Testis (tissue), 2 donors: ENCODE measurements at regions not wholly inside any gene's neighbourhood (a gene's known extent, or its start where the extent isn't known, plus 50 kb on each side); places are given as distances from the start of the nearest gene placed in this dataset.

Experiments
- DNase-seq: peaks from one replicate; pipeline ENCODE4 v3.0.0-alpha.2; 2019
- H3K27ac ChIP-seq, 2 donors: fragments of 200-600 bp; sonication (generic); one replicate each; pipeline ENCODE4 v1.5.1; 2019
- H3K27me3 ChIP-seq: fragments of 200-600 bp; sonication (generic); one replicate; pipeline ENCODE4 v1.5.1; 2019
- H3K36me3 ChIP-seq: fragments of 200-600 bp; sonication (generic); one replicate; pipeline ENCODE4 v1.5.1; 2017; ENCODE audit warnings: low read depth; ENCODE audit errors: missing control alignments
- H3K4me1 ChIP-seq: fragments of 200-600 bp; sonication (generic); one replicate; pipeline ENCODE4 v1.5.1; 2019
- H3K4me3 ChIP-seq, 2 donors: fragments of 200-600 bp; sonication (generic); one replicate each; pipeline ENCODE4 v1.5.1; 2017 to 2019
- H3K9me3 ChIP-seq: fragments of 200-600 bp; sonication (generic); one replicate; pipeline ENCODE4 v1.5.1; 2017
- POLR2A ChIP-seq: fragments of 450-650 bp; IDR thresholded peaks from one replicate; pipeline ENCODE4 v1.6.1; 2017; ENCODE audit warnings: antibody characterized with exemption, mild to moderate bottlenecking, moderate library complexity
- WGBS, 2 donors: methylation state at CpG; one replicate each; pipeline ENCODE4 v1.1.5; 2018; 5-methylcytosine and 5-hydroxymethylcytosine counted together
- intact Hi-C: fragments of 100-400 bp; cut with DNase I; formaldehyde crosslinking; loops from one replicate; pipeline ENCODE4 v1.15.1; 2023; ENCODE audit warnings: low total_unique reads
- TF ChIP-seq, protein P1 (sequence below), 3 experiments: fragments of 450-650 bp in 2 of 3; fragments of 200-600 bp in 1 of 3; sonication (generic) in 1 of 3; IDR thresholded peaks; one replicate each; pipeline ENCODE4 v1.5.1; 2016 to 2019; ENCODE audit warnings: antibody characterized with exemption in 3 of 3, mild to moderate bottlenecking in 2 of 3, moderate library complexity in 1 of 3

DNA sequence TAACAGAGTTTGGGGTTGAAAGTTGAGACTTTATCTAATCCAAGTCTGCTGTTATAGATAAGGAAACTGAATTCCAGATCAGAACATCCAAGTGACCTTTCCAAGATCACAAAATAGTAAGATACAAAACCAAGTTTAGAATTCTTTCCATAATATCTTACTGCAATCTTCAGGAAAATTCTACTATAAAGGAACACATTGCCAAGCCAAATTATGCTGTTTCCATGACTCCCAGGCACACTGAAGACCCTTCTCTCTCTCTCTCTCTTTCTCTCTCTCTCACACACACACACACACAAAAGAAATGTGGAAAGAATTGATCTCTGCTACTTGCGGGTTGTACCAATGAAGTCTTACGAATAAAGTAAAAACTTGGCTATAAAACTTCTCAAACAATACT, 398.4 kb downstream of the METTL4 start:
- 67 to 71% methylated on average over 2 of the region's 2 CpGs for WGBS, 2 donors
- Histone ChIP-seq H3K9me3 (no peaks in the 10 kb centered on the region), H3K36me3 (no peaks in the 10 kb centered on the region), H3K4me1 (no peaks in the 10 kb centered on the region), H3K27ac (no peak overlapping the region), H3K27me3 (no peaks in the 10 kb centered on the region), H3K4me3 (no peak overlapping the region)
- intact Hi-C loops = no loop called here
- TF ChIP-seq, protein P1, sequence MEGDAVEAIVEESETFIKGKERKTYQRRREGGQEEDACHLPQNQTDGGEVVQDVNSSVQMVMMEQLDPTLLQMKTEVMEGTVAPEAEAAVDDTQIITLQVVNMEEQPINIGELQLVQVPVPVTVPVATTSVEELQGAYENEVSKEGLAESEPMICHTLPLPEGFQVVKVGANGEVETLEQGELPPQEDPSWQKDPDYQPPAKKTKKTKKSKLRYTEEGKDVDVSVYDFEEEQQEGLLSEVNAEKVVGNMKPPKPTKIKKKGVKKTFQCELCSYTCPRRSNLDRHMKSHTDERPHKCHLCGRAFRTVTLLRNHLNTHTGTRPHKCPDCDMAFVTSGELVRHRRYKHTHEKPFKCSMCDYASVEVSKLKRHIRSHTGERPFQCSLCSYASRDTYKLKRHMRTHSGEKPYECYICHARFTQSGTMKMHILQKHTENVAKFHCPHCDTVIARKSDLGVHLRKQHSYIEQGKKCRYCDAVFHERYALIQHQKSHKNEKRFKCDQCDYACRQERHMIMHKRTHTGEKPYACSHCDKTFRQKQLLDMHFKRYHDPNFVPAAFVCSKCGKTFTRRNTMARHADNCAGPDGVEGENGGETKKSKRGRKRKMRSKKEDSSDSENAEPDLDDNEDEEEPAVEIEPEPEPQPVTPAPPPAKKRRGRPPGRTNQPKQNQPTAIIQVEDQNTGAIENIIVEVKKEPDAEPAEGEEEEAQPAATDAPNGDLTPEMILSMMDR (IDR thresholded peaks at IDR 0.05) = no peak
- no peak for TF ChIP-seq POLR2A
- no peak for DNase-seq

DNA sequence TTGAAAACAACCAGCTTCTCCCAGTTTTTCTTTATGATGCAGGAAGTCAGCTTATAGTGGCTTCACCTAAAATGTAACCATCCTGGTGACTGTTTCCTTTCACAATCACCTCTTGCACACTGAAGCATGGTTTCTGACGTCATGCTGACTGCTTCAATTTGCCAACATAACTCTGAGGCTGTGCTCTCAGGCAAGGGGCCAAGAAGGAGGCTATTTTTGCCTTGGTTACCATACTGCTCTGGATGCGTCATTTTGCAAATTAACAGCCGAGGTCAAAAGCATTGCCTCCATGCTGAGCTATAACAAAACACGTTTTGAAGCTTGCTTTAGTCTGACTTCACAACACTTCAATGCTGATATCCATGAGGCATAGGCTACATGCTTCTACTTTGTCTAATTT, 397.8 kb downstream of the METTL4 start:
- intact Hi-C loops = no loop called here
- no peak for TF ChIP-seq POLR2A
- TF ChIP-seq, protein P1 (IDR thresholded peaks at IDR 0.05) = no peak
- 42 to 67% methylated on average over 4 of the region's 4 CpGs for whole genome bisulfite sequencing, 2 donors
- peak; percentile 23 for DNase-seq
- H3K36me3 ChIP-seq = no peaks in the 10 kb centered on the region
- no peaks in the 10 kb centered on the region for H3K27me3 ChIP-seq
- H3K9me3 ChIP-seq = no peaks in the 10 kb centered on the region
- no peak overlapping the region for H3K27ac ChIP-seq
- no peaks in the 10 kb centered on the region for H3K4me1 ChIP-seq
- no peak overlapping the region for H3K4me3 ChIP-seq

DNA sequence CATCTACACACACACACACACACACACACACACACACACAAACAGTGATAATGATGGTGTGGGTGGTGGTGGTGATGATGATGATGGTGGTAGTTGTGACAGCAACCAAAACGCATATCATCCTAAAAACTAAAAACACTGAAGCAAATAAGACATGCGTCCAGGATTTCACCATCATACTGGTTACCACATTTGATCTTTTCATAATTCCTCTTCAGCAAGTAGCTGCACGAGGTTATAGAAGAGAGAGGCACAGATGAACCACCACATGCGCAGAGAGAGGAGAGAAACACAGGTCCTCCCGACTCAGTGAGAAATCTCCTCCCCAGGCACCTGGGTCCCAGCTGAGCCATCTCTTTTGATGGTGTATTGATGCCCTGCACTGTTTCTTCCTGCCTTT, 393.3 kb downstream of the METTL4 start:
- no peak for DNase-seq
- WGBS, 2 donors = 92 to 94% methylated on average over 5 of the region's 5 CpGs
- Histone ChIP-seq H3K36me3 (no peaks in the 10 kb centered on the region), H3K27me3 (no peaks in the 10 kb centered on the region), H3K4me1 (no peaks in the 10 kb centered on the region), H3K27ac (no peak overlapping the region), H3K4me3 (no peak overlapping the region), H3K9me3 (no peaks in the 10 kb centered on the region)
- TF ChIP-seq, protein P1 (IDR thresholded peaks at IDR 0.05) = no peak
- TF ChIP-seq POLR2A = no peak
- intact Hi-C loops = no loop called here

DNA sequence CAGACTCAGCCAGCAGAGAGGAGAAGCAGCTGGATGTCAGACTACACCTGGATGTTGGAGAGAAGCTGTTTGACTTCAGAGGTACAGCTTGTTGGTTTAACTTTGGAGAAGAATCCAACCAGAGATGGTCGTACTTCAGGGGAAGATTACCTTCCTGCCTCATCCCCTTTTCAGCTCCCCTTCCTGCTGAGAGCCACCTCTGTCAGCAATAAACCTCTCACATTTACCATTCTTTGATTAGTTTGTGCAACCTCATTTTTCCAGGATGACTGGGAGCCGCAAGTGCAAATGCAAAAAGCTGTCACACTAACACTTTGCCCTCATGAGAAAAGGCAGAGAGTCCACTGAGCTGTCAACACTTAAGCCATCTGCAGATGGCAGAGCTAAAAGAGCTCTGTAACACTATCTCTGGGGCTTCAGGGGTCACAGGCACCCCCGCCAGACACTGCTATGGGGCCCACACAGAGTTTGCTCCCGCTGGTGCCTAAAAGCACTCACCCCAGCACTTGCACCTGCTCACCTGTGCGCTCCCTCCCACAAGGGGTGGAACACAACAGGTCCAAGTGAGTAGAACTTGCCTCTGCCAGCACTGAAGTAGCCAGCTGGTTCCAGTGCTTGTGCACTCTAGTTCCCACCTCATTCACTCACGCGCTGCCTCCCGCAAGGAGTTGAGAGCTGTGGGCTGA, 391.7 kb downstream of the METTL4 start:
- WGBS, 2 donors = 95 to 96% methylated on average over 8 of the region's 8 CpGs
- Histone ChIP-seq H3K27ac (no peak overlapping the region), H3K4me1 (no peaks in the 10 kb centered on the region), H3K9me3 (no peaks in the 10 kb centered on the region), H3K36me3 (no peaks in the 10 kb centered on the region), H3K4me3 (no peak overlapping the region), H3K27me3 (no peaks in the 10 kb centered on the region)
- no peak for DNase-seq
- intact Hi-C loops = no loop called here
- no peak for TF ChIP-seq POLR2A
- TF ChIP-seq, protein P1 (IDR thresholded peaks at IDR 0.05) = no peak

DNA sequence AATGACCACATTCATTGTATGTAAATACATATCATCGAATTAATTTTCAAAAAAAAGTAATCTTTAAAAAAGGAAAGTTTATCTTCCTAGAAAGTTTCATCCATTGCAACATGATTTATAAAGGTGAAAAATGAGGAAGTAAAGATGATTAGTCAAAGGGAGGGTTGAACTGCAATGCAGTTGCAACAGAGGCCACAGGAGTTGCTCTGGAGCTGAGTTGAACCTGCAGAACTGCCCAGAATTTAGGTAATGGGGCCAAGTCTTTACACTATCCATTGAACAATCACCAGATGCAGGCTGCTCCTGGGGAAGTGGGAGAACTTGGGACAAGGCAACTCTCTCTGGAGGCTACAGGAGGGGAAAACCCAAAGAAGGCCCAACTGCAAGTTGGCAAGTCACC, 390.7 kb downstream of the METTL4 start:
- 88 to 94% methylated on average over 1 of the region's 1 CpG for WGBS, 2 donors

More for the DNA sequence above, 390.7 kb downstream of the METTL4 start:
- no peaks in the 10 kb centered on the region for H3K36me3 ChIP-seq
- no peak for DNase-seq
- no peaks in the 10 kb centered on the region for H3K27me3 ChIP-seq
- no peaks in the 10 kb centered on the region for H3K4me1 ChIP-seq
- intact Hi-C loops = no loop called here
- TF ChIP-seq POLR2A = no peak
- TF ChIP-seq, protein P1 (IDR thresholded peaks at IDR 0.05) = no peak
- no peaks in the 10 kb centered on the region for H3K9me3 ChIP-seq
- H3K4me3 ChIP-seq = no peak overlapping the region
- H3K27ac ChIP-seq = no peak overlapping the region
